GM06990 (cell line): ENCODE measurements at regions not wholly inside any gene's neighbourhood (a gene's known extent, or its start where the extent isn't known, plus 50 kb on each side); places are given as distances from the start of the nearest gene placed in this dataset.
"Not testable (repeated sequence)": the region's sequence is repeated elsewhere in the genome, so short reads cannot be mapped to it uniquely, and the experiment has no call there.

ENCODE experiments used
- DNase-seq: peaks from one replicate; pipeline ENCODE4 v3.0.0-alpha.2; 2011; ENCODE audit not compliant: insufficient read length; ENCODE audit errors: extremely low read depth
- H3K27me3 ChIP-seq: replicated peaks from 2 replicates; pipeline ENCODE4 v1.6.0; 2011; ENCODE audit warnings: low read length; ENCODE audit not compliant: control insufficient read depth, insufficient read depth
- H3K36me3 ChIP-seq: 2 replicates; pipeline ENCODE4 v1.5.1; 2011; ENCODE audit warnings: low read length; ENCODE audit not compliant: control insufficient read depth, insufficient read depth
- H3K4me3 ChIP-seq: replicated peaks from 2 replicates; pipeline ENCODE4 v1.5.1; 2011; ENCODE audit warnings: low read depth, mild to moderate bottlenecking, control low read depth, low read length
- CTCF ChIP-seq: IDR thresholded peaks from 2 replicates; pipeline ENCODE4 v1.5.1; 2011; ENCODE audit warnings: low read length, control low read depth, mild to moderate bottlenecking, inconsistent platforms; ENCODE audit not compliant: insufficient read depth, poor library complexity, severe bottlenecking

- TF ChIP-seq CTCF: no peak
- H3K36me3 ChIP-seq: no peaks in the 10 kb centered on the region
- H3K4me3 ChIP-seq: no peak overlapping the region
- no peak for DNase-seq
- no peaks in the 10 kb centered on the region for H3K27me3 ChIP-seq
These were observed 359.1 kb upstream of the CHST9 start for GRCh38 chr18:27544206-27544605.

DNA sequence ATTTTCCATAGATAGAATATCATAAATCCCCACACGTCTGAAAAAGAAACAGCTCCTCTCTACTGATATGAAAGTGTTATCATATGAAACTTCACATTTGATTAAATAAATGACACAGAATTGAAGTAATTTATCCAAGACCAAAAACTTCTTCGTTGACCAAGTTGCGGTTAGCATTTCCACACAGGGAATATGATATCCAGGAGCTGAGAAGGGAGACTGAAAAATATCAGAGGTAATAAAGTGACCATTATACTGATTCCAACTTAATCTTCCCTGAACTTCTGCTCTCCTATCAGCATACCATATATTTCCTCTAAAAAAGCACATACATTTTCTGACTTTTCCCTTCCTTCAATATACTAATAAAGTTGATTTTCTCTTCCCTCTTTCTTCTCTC is 356.2 kb upstream of the CHST9 start:
- no peak for DNase-seq
- TF ChIP-seq CTCF: no peak
- H3K36me3 ChIP-seq: no peaks in the 10 kb centered on the region
- H3K27me3 ChIP-seq: no peaks in the 10 kb centered on the region
- no peak overlapping the region for H3K4me3 ChIP-seq

DNA sequence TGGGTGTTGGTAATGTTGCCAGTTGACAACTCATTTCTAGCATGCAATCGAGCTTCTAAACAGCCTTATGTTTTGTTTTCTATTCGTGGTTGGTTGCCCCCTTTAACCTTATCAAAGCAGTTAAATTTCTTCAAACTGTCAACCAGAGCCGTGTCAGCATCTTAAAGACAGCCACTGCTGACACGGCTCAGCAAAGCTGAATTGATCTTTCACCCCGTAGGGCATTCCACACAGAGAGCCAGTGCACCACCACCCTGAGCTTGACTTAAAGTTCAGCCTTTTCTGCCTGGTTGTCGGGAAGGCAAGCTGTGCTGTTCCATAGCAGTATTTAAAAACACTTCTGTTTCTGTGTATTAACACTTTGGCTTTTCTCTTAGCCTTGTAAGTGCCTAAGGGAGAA is 355.0 kb upstream of the CHST9 start:
- H3K27me3 ChIP-seq: no peaks in the 10 kb centered on the region
- no peak for DNase-seq
- no peak overlapping the region for H3K4me3 ChIP-seq
- H3K36me3 ChIP-seq: no peaks in the 10 kb centered on the region
- TF ChIP-seq CTCF: no peak

GRCh38 chr18:27528925-27529521 is 343.9 kb upstream of the CHST9 start:
- no peaks in the 10 kb centered on the region for H3K36me3 ChIP-seq
- TF ChIP-seq CTCF: no peak
- no peak for DNase-seq
- H3K27me3 ChIP-seq: no peaks in the 10 kb centered on the region
- H3K4me3 ChIP-seq: no peak overlapping the region

DNA sequence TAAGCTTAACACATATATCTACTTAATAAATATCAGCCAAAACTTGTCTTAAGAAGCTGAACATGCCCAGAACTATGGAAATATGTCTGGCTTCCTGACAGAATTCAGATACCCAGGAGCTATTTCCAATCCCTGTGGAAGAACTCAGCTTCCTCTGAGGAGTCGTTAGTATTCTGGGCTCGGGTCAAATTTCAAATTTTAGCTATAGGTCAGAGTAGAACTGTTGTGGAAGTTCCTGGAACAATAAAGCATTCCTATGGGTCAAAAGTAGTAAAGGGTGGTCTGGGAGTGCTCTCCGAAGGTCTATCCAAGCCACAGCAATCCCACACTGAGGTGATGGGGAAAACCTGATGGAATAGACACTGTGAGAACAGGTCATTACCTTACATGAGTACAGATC is 342.7 kb upstream of the CHST9 start:
- Histone ChIP-seq H3K4me3 (no peak overlapping the region), H3K27me3 (no peaks in the 10 kb centered on the region), H3K36me3 (no peaks in the 10 kb centered on the region)
- DNase-seq: no peak
- no peak for TF ChIP-seq CTCF

DNA sequence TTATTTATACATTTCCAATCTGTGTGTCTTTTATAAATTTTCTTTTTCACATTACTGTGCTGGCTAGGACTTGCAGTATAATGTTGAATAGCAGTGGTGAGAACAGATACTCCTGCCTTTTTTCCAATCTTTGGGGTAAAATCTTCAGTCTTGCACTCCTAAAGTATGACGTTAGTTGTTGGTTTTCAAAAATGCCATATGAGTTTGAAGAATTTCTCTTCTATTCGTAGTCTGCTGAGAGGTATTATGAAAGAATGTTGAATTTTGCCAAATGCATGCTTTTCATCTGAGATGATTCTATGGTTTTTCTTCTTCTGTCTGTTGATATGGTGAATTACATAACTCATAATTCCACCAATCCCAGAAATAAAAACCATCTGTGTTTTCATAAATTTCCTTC is 335.3 kb upstream of the CHST9 start:
- Histone ChIP-seq H3K27me3 (no peaks in the 10 kb centered on the region), H3K4me3 (no peak overlapping the region), H3K36me3 (no peaks in the 10 kb centered on the region)
- no peak for DNase-seq
- no peak for TF ChIP-seq CTCF

GRCh38 chr18:27510036-27510633 is 325.0 kb upstream of the CHST9 start:
- not testable (repeated sequence) for H3K36me3 ChIP-seq, H3K27me3 ChIP-seq, DNase-seq, H3K4me3 ChIP-seq
